ENCODE measurements at regions not wholly inside any gene's neighbourhood (a gene's known extent, or its start where the extent isn't known, plus 50 kb on each side); places are given as distances from the start of the nearest gene placed in this dataset.

GRCh38 chr21:27567381-27567780 lies 600.5 kb upstream of the ADAMTS5 start:
- no peak for TF ChIP-seq CTCF (IDR thresholded peaks at IDR 0.05; ENCODE audit: insufficient read depth, low read length, severe bottlenecking)

GRCh38 chr21:27566521-27566920 lies 599.6 kb upstream of the ADAMTS5 start:
- no peak overlapping the region for H3K4me3 ChIP-seq (ENCODE audit: low read depth, low read length)
- DNase-seq (ENCODE audit: low read depth), result no peak
- H3K27me3 ChIP-seq (ENCODE audit: control insufficient read depth, insufficient read depth, low read length), result no peaks in the 10 kb centered on the region
- no peak for TF ChIP-seq CTCF (IDR thresholded peaks at IDR 0.05; ENCODE audit: insufficient read depth, low read length, severe bottlenecking)
- no peaks in the 10 kb centered on the region for H3K36me3 ChIP-seq (ENCODE audit: control insufficient read depth, insufficient read depth, low read length)
- no peak for FAIRE-seq

More at GRCh38 chr21:27567381-27567780, 600.5 kb upstream of the ADAMTS5 start:
- FAIRE-seq (no peak), DNase-seq (ENCODE audit: low read depth) (no peak)
- Histone ChIP-seq H3K27me3 (ENCODE audit: control insufficient read depth, insufficient read depth, low read length) (no peaks in the 10 kb centered on the region), H3K4me3 (ENCODE audit: low read depth, low read length) (no peak overlapping the region), H3K36me3 (ENCODE audit: control insufficient read depth, insufficient read depth, low read length) (no peaks in the 10 kb centered on the region)

GRCh38 chr21:27565364-27565763 lies 598.5 kb upstream of the ADAMTS5 start:
- Histone ChIP-seq H3K4me3 (ENCODE audit: low read depth, low read length) (no peak overlapping the region), H3K27me3 (ENCODE audit: control insufficient read depth, insufficient read depth, low read length) (no peaks in the 10 kb centered on the region), H3K36me3 (ENCODE audit: control insufficient read depth, insufficient read depth, low read length) (no peaks in the 10 kb centered on the region)
- DNase-seq (ENCODE audit: low read depth) (no peak), FAIRE-seq (no peak)
- TF ChIP-seq CTCF (IDR thresholded peaks at IDR 0.05; ENCODE audit: insufficient read depth, low read length, severe bottlenecking), result peak; percentile 9

- Histone ChIP-seq H3K36me3 (ENCODE audit: control insufficient read depth, insufficient read depth, low read length) (no peaks in the 10 kb centered on the region), H3K4me3 (ENCODE audit: low read depth, low read length) (no peak overlapping the region), H3K27me3 (ENCODE audit: control insufficient read depth, insufficient read depth, low read length) (no peaks in the 10 kb centered on the region)
- FAIRE-seq (no peak), DNase-seq (ENCODE audit: low read depth) (peak; percentile 55)
- TF ChIP-seq CTCF (IDR thresholded peaks at IDR 0.05; ENCODE audit: insufficient read depth, low read length, severe bottlenecking), result peak; percentile 60
Observed at GRCh38 chr21:27564684-27565301, 597.9 kb upstream of the ADAMTS5 start.

GRCh38 chr21:27562303-27562702 lies 595.4 kb upstream of the ADAMTS5 start:
- DNase-seq (ENCODE audit: low read depth), result no peak
- no peak for TF ChIP-seq CTCF (IDR thresholded peaks at IDR 0.05; ENCODE audit: insufficient read depth, low read length, severe bottlenecking)
- no peak overlapping the region for H3K4me3 ChIP-seq (ENCODE audit: low read depth, low read length)
- no peaks in the 10 kb centered on the region for H3K27me3 ChIP-seq (ENCODE audit: control insufficient read depth, insufficient read depth, low read length)
- no peak for FAIRE-seq
- H3K36me3 ChIP-seq (ENCODE audit: control insufficient read depth, insufficient read depth, low read length), result no peaks in the 10 kb centered on the region

- no peak for TF ChIP-seq CTCF (IDR thresholded peaks at IDR 0.05; ENCODE audit: insufficient read depth, low read length, severe bottlenecking)
- no peaks in the 10 kb centered on the region for H3K36me3 ChIP-seq (ENCODE audit: control insufficient read depth, insufficient read depth, low read length)
- DNase-seq (ENCODE audit: low read depth) (peak; percentile 31), FAIRE-seq (no peak)
- no peaks in the 10 kb centered on the region for H3K27me3 ChIP-seq (ENCODE audit: control insufficient read depth, insufficient read depth, low read length)
- H3K4me3 ChIP-seq (ENCODE audit: low read depth, low read length), result no peak overlapping the region
Observed at GRCh38 chr21:27561116-27561515, 594.2 kb upstream of the ADAMTS5 start.
